T-helper 22 cell (primary cell): ENCODE measurements at regions not wholly inside any gene's neighbourhood (a gene's known extent, or its start where the extent isn't known, plus 50 kb on each side); places are given as distances from the start of the nearest gene placed in this dataset.

Source experiments
- DNase-seq: peaks from one replicate; pipeline ENCODE4 v3.0.0-alpha.2; 2020; ENCODE audit warnings: low read depth

DNA sequence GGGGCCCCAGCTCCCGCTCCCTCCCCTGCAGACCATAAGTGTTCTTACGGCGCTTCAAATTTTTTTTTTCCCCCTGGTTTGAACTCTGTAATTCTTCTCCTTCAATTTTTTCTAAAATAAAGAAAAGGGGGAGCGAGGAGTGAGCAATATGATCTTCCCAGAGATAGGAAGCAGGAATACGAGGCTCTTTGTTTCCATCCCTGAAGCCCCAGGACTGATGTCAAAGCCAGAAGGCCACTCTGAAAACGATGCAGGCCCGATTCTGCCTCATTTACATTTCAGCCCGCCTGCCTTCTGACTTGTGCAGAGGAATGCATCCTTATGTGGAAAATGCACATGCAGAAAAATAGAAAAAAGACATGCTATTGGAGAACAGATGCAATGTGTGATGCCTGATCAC lies 401.5 kb upstream of the MKI67 start:
- no peak for DNase-seq

GRCh38 chr10:128528167-128528566 lies 401.9 kb upstream of the MKI67 start:
- DNase-seq, result no peak

DNA sequence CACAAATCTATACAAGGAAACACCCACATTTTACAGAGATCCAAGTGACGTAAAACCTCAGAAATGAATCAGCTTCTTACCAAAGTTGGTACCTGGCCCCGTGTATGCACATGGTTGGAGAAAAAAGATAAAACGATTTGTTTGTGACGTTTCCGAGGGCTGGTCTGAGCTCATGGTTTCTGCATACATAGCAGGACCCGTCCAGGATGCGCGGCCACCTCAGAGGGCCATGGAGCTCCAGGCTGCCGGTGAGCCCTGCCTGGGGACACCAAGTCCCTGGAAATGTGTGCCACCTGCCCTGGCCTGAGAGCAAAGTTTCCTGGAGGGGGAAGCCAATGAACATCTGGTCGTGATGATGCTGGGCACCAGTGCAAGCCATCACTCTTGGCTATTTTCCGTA lies 402.6 kb upstream of the MKI67 start:
- DNase-seq, result no peak

DNA sequence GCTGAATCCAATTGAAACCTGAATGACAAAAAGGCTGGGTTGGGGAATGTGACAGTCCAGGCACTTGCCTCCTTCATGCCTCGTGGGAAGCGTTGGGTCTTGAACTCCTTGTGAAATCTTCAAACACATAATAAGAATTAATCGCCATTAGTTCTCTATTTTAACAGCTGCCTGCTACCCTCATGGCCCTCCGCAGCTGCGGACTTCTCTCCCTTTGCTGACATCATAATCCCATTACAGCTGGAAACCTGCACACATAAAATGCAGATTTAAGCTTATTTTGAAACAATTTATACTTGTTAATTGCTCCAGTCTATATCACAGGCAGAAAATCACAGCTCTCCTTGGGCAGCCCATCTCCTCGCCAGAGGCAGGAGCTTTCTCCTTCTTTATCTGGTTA lies 403.0 kb upstream of the MKI67 start:
- DNase-seq, result no peak

DNA sequence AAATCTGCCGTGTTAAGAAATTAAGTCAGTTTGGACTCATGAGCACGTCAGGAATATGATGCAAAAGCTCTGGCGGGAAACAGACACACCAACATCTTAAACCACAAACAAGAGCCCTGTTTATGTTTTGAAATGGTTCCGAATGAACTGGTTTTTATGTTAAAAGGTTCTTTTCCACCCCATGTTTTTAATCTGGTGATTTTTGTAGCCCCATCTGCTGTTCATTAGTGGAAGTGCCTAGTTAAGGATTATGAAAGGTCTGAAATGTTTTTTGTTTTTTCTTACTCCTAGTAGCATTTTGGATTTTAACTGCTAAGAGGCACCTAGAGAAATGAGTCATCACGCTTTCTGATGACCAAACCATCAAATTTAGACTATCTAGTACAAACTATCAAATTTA lies 404.1 kb upstream of the MKI67 start:
- DNase-seq, result no peak

DNA sequence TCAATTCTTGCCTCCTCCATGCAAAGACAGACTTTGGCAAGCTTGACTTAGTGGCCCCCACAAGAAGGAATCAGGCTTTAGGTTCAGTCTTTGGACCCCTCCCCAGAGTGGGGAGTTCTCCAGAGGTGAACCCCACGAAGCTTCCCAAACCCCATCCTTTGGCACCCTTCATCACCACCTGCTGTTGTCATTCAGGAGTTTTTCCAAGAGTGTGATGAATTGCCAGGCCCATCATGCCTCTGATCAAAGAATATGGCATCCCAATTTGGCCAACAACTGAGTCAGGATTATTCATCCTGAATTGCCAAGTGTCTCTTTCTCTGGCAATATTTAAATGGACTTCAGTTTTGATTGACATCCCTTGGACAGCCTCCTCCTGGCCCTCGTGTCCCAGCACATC lies 404.7 kb upstream of the MKI67 start:
- DNase-seq, result no peak

DNA sequence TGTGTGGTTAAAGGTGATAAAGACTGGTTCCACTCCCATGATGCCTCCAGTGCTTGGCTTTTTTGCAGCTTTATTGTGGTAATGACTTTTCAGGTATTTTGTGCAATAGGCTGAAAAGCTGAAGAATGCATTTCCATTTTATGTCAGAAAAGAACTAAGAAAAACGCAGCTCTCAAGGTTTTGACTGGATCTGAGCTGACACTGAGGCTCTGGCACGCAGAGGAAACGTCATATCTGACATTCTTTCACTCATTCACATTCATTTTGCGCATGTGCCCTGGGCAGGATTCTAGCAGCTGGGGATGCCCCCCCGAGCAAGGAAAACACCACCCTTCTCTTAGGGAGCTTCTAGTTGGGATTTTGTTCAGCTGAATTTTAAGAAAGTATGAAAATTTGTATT lies 408.5 kb upstream of the MKI67 start:
- no peak for DNase-seq

- DNase-seq, result no peak
These were observed 410.0 kb upstream of the MKI67 start for GRCh38 chr10:128536259-128536658.

- DNase-seq, result no peak
These were observed 411.7 kb upstream of the MKI67 start for GRCh38 chr10:128537834-128538330.

- no peak for DNase-seq
These were observed 412.4 kb upstream of the MKI67 start for GRCh38 chr10:128538671-128539070.

- no peak for DNase-seq
These were observed 413.4 kb upstream of the MKI67 start for GRCh38 chr10:128539510-128540127.

DNA sequence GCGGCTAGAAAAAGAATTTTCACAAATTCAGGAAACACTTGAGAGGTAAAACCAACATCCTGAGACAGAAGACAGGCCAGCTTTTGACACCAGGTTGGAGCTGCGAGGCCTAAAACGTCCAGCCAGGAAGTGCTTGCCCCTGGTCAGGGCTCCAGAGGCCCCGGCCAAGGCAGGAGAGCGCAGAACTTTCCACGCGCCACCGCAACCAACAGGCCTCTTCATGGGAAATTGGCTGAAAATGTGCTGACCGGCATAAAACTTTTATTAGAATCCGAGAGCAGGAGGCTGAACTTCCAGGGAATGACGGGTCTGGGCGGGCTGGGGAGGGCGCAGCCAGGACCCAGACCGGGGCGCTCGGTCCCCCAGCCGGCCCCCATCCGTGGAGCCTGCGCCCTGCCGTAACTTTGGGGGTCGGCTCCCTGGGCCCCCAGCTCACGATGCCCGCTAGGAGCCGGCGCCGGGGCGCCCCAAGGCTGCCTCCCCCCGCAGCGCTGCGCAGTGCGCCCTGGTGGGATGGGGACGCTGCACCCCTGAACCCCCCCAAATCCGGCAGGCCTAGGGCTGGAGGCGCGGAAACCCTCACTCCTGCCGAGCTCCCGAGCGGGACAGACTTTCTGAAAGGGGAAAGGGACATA lies 414.0 kb upstream of the MKI67 start:
- DNase-seq, result no peak

DNA sequence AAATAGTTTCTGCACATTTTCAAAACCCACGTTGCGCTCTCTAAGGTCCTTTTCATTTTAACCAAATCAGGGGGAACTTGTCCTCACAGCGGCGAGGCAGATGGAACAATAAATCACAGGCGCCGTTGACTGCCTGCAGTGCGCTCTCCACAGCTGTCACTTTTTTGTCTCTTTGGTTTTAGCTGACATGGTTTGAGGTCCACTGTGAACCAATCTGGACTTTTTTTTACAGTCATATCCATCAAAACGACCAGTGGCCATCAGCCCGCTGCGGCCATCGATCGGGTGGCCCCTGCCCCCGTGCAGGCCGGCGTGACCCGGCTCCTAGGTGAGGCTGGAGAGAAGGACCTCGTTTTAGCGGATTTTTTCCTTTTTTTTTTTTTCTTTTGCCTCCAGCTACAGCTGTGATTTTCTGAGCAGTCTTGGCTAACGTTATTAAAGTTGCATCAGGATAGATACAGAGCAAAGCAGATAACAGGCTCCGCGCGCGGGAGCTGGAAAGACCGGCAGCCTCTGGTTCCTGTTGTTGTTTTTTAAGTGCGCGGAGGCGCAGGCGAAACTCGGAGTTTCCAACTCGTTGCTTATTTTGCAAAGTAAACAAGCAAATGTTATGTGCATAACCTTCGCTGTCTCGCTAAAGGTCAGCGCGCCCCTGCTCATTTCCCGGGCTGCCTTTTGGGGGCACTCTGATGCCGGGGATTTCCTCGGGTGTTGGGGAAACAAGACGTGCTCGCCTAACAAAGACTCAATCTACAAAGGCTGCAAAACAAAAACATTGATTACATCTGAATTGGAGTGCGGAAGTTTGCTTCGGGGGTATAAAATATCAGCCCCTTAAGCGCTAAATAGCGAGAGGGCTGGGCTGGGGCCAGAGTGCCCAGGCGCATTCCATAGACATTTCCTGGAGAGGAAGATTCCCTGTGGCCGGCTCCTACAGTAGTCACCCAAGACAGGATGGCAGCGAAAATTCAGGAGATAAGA lies 414.8 kb upstream of the MKI67 start:
- no peak for DNase-seq

DNA sequence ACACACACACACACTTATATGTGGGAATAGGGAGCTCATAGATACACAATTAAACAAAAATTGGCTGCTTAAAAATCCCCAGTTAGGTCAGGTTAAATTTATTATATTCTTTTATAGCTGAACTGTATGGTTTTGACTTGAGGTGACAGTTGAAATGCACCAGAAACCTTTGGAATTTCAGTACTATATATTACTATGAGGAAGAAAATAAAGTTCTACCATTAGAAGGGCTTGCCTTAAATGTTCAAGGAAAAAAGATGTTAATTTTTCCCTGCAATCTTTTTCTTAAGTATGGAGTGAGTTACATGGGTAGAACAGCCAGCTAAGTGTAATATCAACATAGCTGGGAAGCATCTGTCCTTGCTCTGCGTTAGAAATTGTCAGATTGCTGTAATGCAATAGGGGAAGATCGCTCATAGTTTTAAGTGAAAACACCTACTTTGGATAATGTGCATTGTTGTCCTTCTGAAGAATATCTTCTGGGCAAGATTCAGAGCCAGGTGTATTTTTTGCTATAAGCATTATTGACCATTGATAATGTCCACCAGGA lies 415.8 kb upstream of the MKI67 start:
- DNase-seq, result no peak

GRCh38 chr10:128542659-128543058 lies 416.4 kb upstream of the MKI67 start:
- DNase-seq, result no peak

GRCh38 chr10:128543151-128543550 lies 416.9 kb upstream of the MKI67 start:
- no peak for DNase-seq

GRCh38 chr10:128545216-128545615 lies 419.0 kb upstream of the MKI67 start:
- DNase-seq, result no peak

GRCh38 chr10:128546651-128547165 lies 420.5 kb upstream of the MKI67 start:
- no peak for DNase-seq

GRCh38 chr10:128549101-128549608 lies 422.9 kb upstream of the MKI67 start:
- DNase-seq, result no peak

DNA sequence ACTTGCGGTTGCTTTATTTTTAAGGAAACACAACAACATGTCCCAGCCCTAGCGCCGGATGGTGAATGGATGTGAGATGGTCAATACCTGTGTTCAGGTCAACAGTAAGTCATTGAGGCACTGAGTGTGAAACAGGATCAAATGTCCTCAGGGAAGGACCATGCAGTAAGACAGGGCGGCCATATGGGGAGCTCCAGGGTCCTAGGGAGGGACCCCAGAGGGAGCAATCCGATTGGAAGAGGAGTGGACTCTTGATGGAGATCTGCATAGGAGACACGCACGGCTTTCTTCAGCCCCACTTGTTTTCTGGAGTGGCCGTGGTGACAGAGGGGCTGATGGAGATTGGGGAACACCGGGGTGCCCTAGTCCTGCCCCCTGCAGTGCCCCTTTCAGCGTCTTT lies 423.8 kb upstream of the MKI67 start:
- no peak for DNase-seq

GRCh38 chr10:128551475-128551874 lies 425.3 kb upstream of the MKI67 start:
- DNase-seq, result no peak

- no peak for DNase-seq
These were observed 427.5 kb upstream of the MKI67 start for GRCh38 chr10:128553755-128554154.
